Panc1 (cell line): ENCODE measurements at regions not wholly inside any gene's neighbourhood (a gene's known extent, or its start where the extent isn't known, plus 50 kb on each side); places are given as distances from the start of the nearest gene placed in this dataset.
"Not testable (repeated sequence)": the region's sequence is repeated elsewhere in the genome, so short reads cannot be mapped to it uniquely, and the experiment has no call there.

Experiments
- ATAC-seq: fragments of 200-7000 bp; cut with Tn5 transposase; 2 replicates; pipeline ENCODE4 v1.9.1; 2020; ENCODE audit warnings: mild to moderate bottlenecking, moderate library complexity
- BruUV-seq: library from RNA; stranded (reverse); fragments of 400-500 nt; replicated peaks from 2 replicates; lab custom pipeline; 2021; lab: Mats Ljungman, UMichigan
- CTCF ChIA-PET: fragments of 300-600 bp; sonication (Branson Sonifier 250); formaldehyde crosslinking; loops from one replicate; lab custom pipeline; 2022; ENCODE audit warnings: antibody characterized with exemption; lab: Charles Lee
- POLR2A ChIA-PET: fragments of 300-600 bp; sonication (Branson Sonifier 250); formaldehyde crosslinking; loops from one replicate; lab custom pipeline; 2022; ENCODE audit warnings: antibody characterized with exemption; lab: Charles Lee
- DNase-seq: peaks from one replicate; pipeline ENCODE4 v3.0.0-alpha.2; 2010; ENCODE audit warnings: low read depth, low spot score
- H3K27ac ChIP-seq: 2 replicates; pipeline ENCODE4 v1.5.1; 2011; ENCODE audit warnings: mild to moderate bottlenecking, low read length, inconsistent platforms
- H3K27me3 ChIP-seq: fragments of 200-500 bp; sonication (Bioruptor generic); 2 replicates; pipeline ENCODE4 v1.6.0; 2014; ENCODE audit warnings: low read length, inconsistent platforms; ENCODE audit not compliant: control insufficient read depth, insufficient read depth
- H3K36me3 ChIP-seq: fragments of 200-500 bp; sonication (Bioruptor generic); 2 replicates; pipeline ENCODE4 v1.5.1; 2014; ENCODE audit warnings: inconsistent platforms, mild to moderate bottlenecking, low read length, moderate library complexity; ENCODE audit not compliant: control insufficient read depth, insufficient read depth
- H3K4me1 ChIP-seq: 2 replicates; pipeline ENCODE4 v1.5.1; 2011; ENCODE audit warnings: inconsistent platforms, mild to moderate bottlenecking, low read length, moderate library complexity; ENCODE audit not compliant: control insufficient read depth, insufficient read depth
- H3K4me3 ChIP-seq, 2 experiments: 2 replicates each; pipeline ENCODE4 v1.5.1; 2011 to 2012; ENCODE audit warnings: low read depth in 2 of 2, low read length in 2 of 2, mild to moderate bottlenecking in 2 of 2, inconsistent platforms in 1 of 2, moderate library complexity in 1 of 2
- H3K9me3 ChIP-seq: fragments of 200-500 bp; sonication (Bioruptor generic); 2 replicates; pipeline ENCODE4 v1.5.1; 2014; ENCODE audit warnings: low read depth, mild to moderate bottlenecking, inconsistent platforms, low read length, moderate library complexity; ENCODE audit not compliant: control insufficient read depth, insufficient read depth
- CTCF ChIP-seq: fragments of 450-650 bp; IDR thresholded peaks from 2 replicates; pipeline ENCODE4 v1.5.1; 2017; ENCODE audit warnings: mild to moderate bottlenecking
- POLR2AphosphoS5 ChIP-seq: IDR thresholded peaks from 2 replicates; pipeline ENCODE4 v1.6.1; 2012; ENCODE audit warnings: mild to moderate bottlenecking, low read depth, low read length, moderate library complexity
- REST ChIP-seq, 2 experiments: IDR thresholded peaks; 2 replicates each; pipeline ENCODE4 v1.6.1; 2011 to 2012; ENCODE audit warnings: low read depth in 2 of 2, control low read depth in 1 of 2, low read length in 1 of 2, mild to moderate bottlenecking in 1 of 2, moderate library complexity in 1 of 2; ENCODE audit not compliant: insufficient read depth in 1 of 2
- SIN3A ChIP-seq: IDR thresholded peaks from 2 replicates; pipeline ENCODE4 v1.6.1; 2012; ENCODE audit warnings: low read depth, mild to moderate bottlenecking, low read length, moderate library complexity, borderline replicate concordance; ENCODE audit not compliant: insufficient read depth
- TCF7L2 ChIP-seq: IDR thresholded peaks from 2 replicates; pipeline ENCODE4 v1.6.1; 2011; ENCODE audit warnings: mild to moderate bottlenecking, low read depth, low read length, inconsistent platforms
- in situ Hi-C: cut with HindIII; loops from 2 replicates; pipeline ENCODE4 v1.10.0; 2016; ENCODE audit warnings: low sequenced_read_pairs, low pct_unique_long_range_greater_than_20kb
- intact Hi-C: fragments of 100-400 bp; cut with micrococcal nuclease; formaldehyde crosslinking; loops from one replicate; pipeline ENCODE4 v1.10.0; 2022; ENCODE audit not compliant: unreplicated experiment

- H3K36me3 ChIP-seq, result no peaks in the 10 kb centered on the region
- no peak overlapping the region for H3K4me3 ChIP-seq
- no peaks in the 10 kb centered on the region for H3K9me3 ChIP-seq
- no TSS peak for BruUV-seq
- in situ Hi-C loops (no loop called here), intact Hi-C loops (no loop called here)
- ATAC-seq, result no peak
- H3K27me3 ChIP-seq, result no peaks in the 10 kb centered on the region; the same call in 1 of the 2 replicates
- H3K4me1 ChIP-seq, result no peaks in the 10 kb centered on the region
- ChIA-PET CTCF (interaction anchor here (0.6 kb wide), 1 partner anchor 769 kb away, joined by 3 read pairs; no protein-coding TSS in a partner anchor), POLR2A (no interaction called here)
- no peak overlapping the region for H3K27ac ChIP-seq
- TF ChIP-seq POLR2AphosphoS5, result no peak
- TF ChIP-seq SIN3A, result no peak
- TF ChIP-seq TCF7L2, result no peak
- TF ChIP-seq REST (IDR thresholded peaks at IDR 0.05; ENCODE audit: insufficient read depth in 1 of 2, low read depth in 2 of 2, low read length in 1 of 2), result no peak
- TF ChIP-seq CTCF, result no peak
- DNase-seq, result no peak
Measured at GRCh38 chr3:32626631-32627030, 56.0 kb upstream of the DYNC1LI1 start.

DNA sequence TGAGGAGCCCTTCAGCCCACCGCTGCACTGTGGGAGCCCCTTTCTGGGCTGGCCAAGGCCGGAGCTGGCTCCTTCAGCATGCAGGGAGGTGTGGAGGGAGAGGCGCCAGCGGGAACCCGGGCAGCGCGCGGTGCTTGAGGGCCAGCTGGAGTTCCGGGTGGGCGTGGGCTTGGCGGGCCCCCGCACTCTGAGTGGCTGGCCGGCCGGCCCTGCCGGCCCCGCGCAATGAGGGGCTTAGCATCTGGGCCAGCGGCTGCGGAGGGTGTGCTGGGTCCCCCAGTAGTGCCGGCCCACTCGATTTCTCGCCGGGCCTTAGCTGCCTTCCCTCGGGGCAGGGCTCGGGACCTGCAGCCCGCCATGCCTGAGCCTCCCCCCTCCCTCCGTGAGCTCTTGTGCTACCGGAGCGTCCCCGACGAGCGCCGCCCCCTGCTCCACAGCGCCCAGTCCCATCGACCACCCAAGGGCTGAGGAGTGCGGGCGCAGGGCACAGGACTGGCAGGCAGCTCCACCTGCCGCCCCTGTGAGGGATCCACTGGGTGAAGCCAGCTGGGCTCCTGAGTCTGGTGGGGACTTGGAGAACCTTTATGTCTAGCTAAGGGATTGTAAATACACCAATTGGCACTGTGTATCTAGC, 55.0 kb upstream of the DYNC1LI1 start:
- H3K27ac ChIP-seq, DNase-seq, POLR2A ChIA-PET, H3K4me1 ChIP-seq, ATAC-seq, intact Hi-C loops, BruUV-seq, H3K27me3 ChIP-seq, H3K9me3 ChIP-seq, H3K36me3 ChIP-seq, in situ Hi-C loops, H3K4me3 ChIP-seq: not testable (repeated sequence)
- CTCF ChIA-PET, result interaction anchor here (0.6 kb wide), 1 partner anchor 770 kb away, joined by 3 read pairs; no protein-coding TSS in a partner anchor

GRCh38 chr3:32623532-32623931, 52.9 kb upstream of the DYNC1LI1 start:
- Histone ChIP-seq H3K4me3 (no peak overlapping the region), H3K9me3 (no peaks in the 10 kb centered on the region; the same call in 1 of the 2 replicates), H3K4me1 (no peaks in the 10 kb centered on the region), H3K27ac (no peak overlapping the region), H3K27me3 (no peaks in the 10 kb centered on the region; the same call in 1 of the 2 replicates), H3K36me3 (no peaks in the 10 kb centered on the region)
- BruUV-seq, result no TSS peak
- no peak for TF ChIP-seq TCF7L2
- in situ Hi-C loops, result no loop called here
- POLR2A ChIA-PET, result no interaction called here
- DNase-seq (no peak), ATAC-seq (no peak)
- CTCF ChIA-PET, result no interaction called here
- intact Hi-C loops, result no loop called here
